GM23338 (cell line): ENCODE measurements at regions not wholly inside any gene's neighbourhood (a gene's known extent, or its start where the extent isn't known, plus 50 kb on each side); places are given as distances from the start of the nearest gene placed in this dataset.

Experiments used
- ATAC-seq: fragments of 200-7000 bp; cut with Tn5 transposase; 3 replicates; pipeline ENCODE4 v1.9.1; 2020
- DNase-seq: peaks from one replicate; pipeline ENCODE4 v3.0.0-alpha.2; 2015; ENCODE audit warnings: low spot score
- H2AFZ ChIP-seq: fragments of 200-600 bp; sonication (generic); 2 replicates; pipeline ENCODE4 v1.8.0; 2016; ENCODE audit warnings: antibody characterized with exemption, mild to moderate bottlenecking, moderate library complexity
- H3F3A ChIP-seq: fragments of 200-600 bp; sonication (generic); replicated peaks from 2 replicates; pipeline ENCODE4 v1.8.0; 2017; ENCODE audit warnings: antibody characterized with exemption, mixed run types, low read depth
- H3K27ac ChIP-seq: fragments of 200-600 bp; sonication (generic); 2 replicates; pipeline ENCODE4 v1.6.1; 2016; ENCODE audit warnings: low read depth
- H3K27me3 ChIP-seq: fragments of 200-600 bp; sonication (generic); 2 replicates; pipeline ENCODE4 v1.8.0; 2016; ENCODE audit warnings: mild to moderate bottlenecking, mixed run types, moderate library complexity; ENCODE audit not compliant: insufficient read depth
- H3K36me3 ChIP-seq: fragments of 200-600 bp; sonication (generic); 2 replicates; pipeline ENCODE4 v1.8.0; 2016; ENCODE audit warnings: mild to moderate bottlenecking; ENCODE audit not compliant: insufficient read depth
- H3K4me1 ChIP-seq: fragments of 200-600 bp; sonication (generic); 2 replicates; pipeline ENCODE4 v1.8.0; 2016; ENCODE audit warnings: mild to moderate bottlenecking, moderate library complexity; ENCODE audit not compliant: insufficient read depth
- H3K4me2 ChIP-seq: fragments of 200-600 bp; sonication (generic); 2 replicates; pipeline ENCODE4 v1.7.1; 2017; ENCODE audit warnings: mixed run types
- H3K4me3 ChIP-seq: fragments of 200-600 bp; sonication (generic); 2 replicates; pipeline ENCODE4 v1.6.1; 2016; ENCODE audit warnings: mixed run types
- H3K79me2 ChIP-seq: fragments of 200-600 bp; sonication (generic); replicated peaks from 2 replicates; pipeline ENCODE4 v1.8.0; 2017; ENCODE audit warnings: mild to moderate bottlenecking; ENCODE audit not compliant: insufficient read depth
- H3K9me2 ChIP-seq: fragments of 200-600 bp; sonication (generic); 2 replicates; pipeline ENCODE4 v1.8.0; 2017; ENCODE audit not compliant: insufficient read depth
- H4K20me1 ChIP-seq: fragments of 200-600 bp; sonication (generic); replicated peaks from 2 replicates; pipeline ENCODE4 v1.8.0; 2017; ENCODE audit warnings: mild to moderate bottlenecking; ENCODE audit not compliant: insufficient read depth
- H3K27ac Mint-ChIP-seq: 2 replicates; pipeline ENCODE4 v1.8.0; 2020; ENCODE audit warnings: inconsistent platforms, mild to moderate bottlenecking, moderate library complexity, mixed read lengths
- H3K27me3 Mint-ChIP-seq: 3 replicates; pipeline ENCODE4 v1.8.0; 2022; ENCODE audit warnings: low read depth, mild to moderate bottlenecking, moderate library complexity, mixed read lengths, inconsistent platforms; ENCODE audit not compliant: insufficient read depth, poor library complexity
- H3K36me3 Mint-ChIP-seq: 3 replicates; pipeline ENCODE4 v1.8.0; 2021; ENCODE audit warnings: low read depth, mild to moderate bottlenecking, inconsistent platforms, moderate library complexity, mixed read lengths
- H3K4me1 Mint-ChIP-seq: 3 replicates; pipeline ENCODE4 v1.8.0; 2020; ENCODE audit warnings: mild to moderate bottlenecking, inconsistent platforms, mixed read lengths
- H3K4me3 Mint-ChIP-seq: 3 replicates; pipeline ENCODE4 v1.8.0; 2021; ENCODE audit warnings: moderate library complexity, mild to moderate bottlenecking, inconsistent platforms, mixed read lengths
- H3K9me3 Mint-ChIP-seq: 3 replicates; pipeline ENCODE4 v1.8.0; 2020; ENCODE audit warnings: moderate library complexity, mild to moderate bottlenecking, inconsistent platforms, mixed read lengths
- CREB1 ChIP-seq: fragments of 250-450 bp; sonication (Bioruptor Pico); IDR thresholded peaks from 2 replicates; pipeline ENCODE4 v1.5.0; 2020; ENCODE audit warnings: low read depth, mild to moderate bottlenecking, moderate library complexity
- JUNB ChIP-seq: IDR thresholded peaks from one replicate; pipeline ENCODE4 v1.6.1; 2016; ENCODE audit warnings: antibody characterized with exemption; ENCODE audit not compliant: unreplicated experiment
- POLR2AphosphoS5 ChIP-seq: IDR thresholded peaks from 2 replicates; pipeline ENCODE4 v1.6.1; 2016; ENCODE audit warnings: antibody characterized with exemption, low read depth
- ZNF331 ChIP-seq: fragments of 250-450 bp; sonication (Bioruptor Pico); IDR thresholded peaks from 2 replicates; pipeline ENCODE4 v1.5.0; 2020; ENCODE audit warnings: low read depth, mild to moderate bottlenecking, moderate library complexity
- TF ChIP-seq, protein P1 (sequence below), 2 experiments: fragments of 200-600 bp in 1 of 2; sonication (generic) in 1 of 2; conservative IDR thresholded peaks; 2 replicates each; pipeline versions ENCODE4 v1.5.1 to v1.6.1; 2016 to 2017; ENCODE audit warnings: antibody characterized with exemption in 2 of 2, low read depth in 2 of 2, mild to moderate bottlenecking in 2 of 2, moderate library complexity in 1 of 2
- TF ChIP-seq, protein P2 (sequence below): IDR thresholded peaks from 2 replicates; pipeline ENCODE4 v1.6.1; 2016; ENCODE audit warnings: antibody characterized with exemption
- TF ChIP-seq, protein P3 (sequence below): fragments of 250-450 bp; sonication (Bioruptor Pico); IDR thresholded peaks from 2 replicates; pipeline ENCODE4 v1.5.0; 2020; ENCODE audit warnings: mild to moderate bottlenecking, moderate library complexity

DNA sequence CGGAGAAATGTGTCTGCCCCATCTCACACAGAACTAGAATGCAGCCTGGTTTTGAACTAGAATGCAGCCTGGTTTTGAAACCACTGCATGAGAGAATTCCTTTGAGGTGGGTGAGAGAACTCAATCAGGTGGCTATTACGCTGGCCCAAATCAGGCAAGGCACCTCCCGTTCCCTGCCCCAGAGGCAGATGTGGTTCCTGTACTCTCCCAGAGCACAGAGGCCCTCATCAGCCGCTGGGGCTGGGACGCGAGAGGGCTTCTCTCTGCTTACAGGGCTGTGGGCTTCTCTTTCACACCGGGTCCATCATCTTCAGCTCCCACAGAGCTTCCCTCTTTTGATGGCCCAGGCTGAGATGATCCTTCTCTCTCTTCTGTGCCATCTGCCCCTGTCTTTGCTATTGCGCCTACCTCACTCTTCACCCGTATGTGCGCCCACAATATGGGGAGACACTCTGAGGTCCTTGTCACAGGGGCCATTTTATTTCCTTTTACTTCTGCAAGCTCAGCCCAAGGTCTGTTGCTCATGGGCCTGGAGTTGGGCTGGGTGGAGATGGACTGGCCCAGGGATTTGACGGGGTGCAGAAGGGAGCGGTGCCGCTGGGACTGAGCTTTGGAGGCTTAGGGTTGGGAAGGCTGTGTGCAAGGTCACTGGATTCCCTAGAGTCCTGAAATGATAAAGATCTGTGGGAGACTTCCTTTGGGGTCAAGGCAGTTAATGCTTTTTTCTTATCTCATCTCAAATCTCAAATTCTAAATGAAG lies 84.4 kb upstream of the HS6ST1 start:
- Histone ChIP-seq H3K36me3 (no peaks in the 10 kb centered on the region), H3K27me3 (no peaks in the 10 kb centered on the region), H3F3A (no peaks in the 10 kb centered on the region), H4K20me1 (no peaks in the 10 kb centered on the region), H3K4me3 (no peak overlapping the region), H2AFZ (no peak overlapping the region), H3K4me2 (no peak overlapping the region), H3K9me2 (no peaks in the 10 kb centered on the region), H3K79me2 (no peaks in the 10 kb centered on the region), H3K4me1 (peaks cover 14% of the 10 kb centered on the region), H3K27ac (no peak overlapping the region)
- TF ChIP-seq, protein P1, sequence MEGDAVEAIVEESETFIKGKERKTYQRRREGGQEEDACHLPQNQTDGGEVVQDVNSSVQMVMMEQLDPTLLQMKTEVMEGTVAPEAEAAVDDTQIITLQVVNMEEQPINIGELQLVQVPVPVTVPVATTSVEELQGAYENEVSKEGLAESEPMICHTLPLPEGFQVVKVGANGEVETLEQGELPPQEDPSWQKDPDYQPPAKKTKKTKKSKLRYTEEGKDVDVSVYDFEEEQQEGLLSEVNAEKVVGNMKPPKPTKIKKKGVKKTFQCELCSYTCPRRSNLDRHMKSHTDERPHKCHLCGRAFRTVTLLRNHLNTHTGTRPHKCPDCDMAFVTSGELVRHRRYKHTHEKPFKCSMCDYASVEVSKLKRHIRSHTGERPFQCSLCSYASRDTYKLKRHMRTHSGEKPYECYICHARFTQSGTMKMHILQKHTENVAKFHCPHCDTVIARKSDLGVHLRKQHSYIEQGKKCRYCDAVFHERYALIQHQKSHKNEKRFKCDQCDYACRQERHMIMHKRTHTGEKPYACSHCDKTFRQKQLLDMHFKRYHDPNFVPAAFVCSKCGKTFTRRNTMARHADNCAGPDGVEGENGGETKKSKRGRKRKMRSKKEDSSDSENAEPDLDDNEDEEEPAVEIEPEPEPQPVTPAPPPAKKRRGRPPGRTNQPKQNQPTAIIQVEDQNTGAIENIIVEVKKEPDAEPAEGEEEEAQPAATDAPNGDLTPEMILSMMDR (conservative IDR thresholded peaks at IDR 0.05; ENCODE audit: low read depth in 2 of 2) = no peak
- Mint-ChIP-seq H3K27me3 (peaks cover 16% of the 10 kb centered on the region), H3K27ac (no peak overlapping the region), H3K4me3 (no peak overlapping the region), H3K4me1 (peaks cover 20% of the 10 kb centered on the region), H3K36me3 (peaks cover 4% of the 10 kb centered on the region; the same call in 1 of the 3 replicates), H3K9me3 (peaks cover 3% of the 10 kb centered on the region; the same call in 1 of the 3 replicates)
- no peak for ATAC-seq
- no peak for DNase-seq

DNA sequence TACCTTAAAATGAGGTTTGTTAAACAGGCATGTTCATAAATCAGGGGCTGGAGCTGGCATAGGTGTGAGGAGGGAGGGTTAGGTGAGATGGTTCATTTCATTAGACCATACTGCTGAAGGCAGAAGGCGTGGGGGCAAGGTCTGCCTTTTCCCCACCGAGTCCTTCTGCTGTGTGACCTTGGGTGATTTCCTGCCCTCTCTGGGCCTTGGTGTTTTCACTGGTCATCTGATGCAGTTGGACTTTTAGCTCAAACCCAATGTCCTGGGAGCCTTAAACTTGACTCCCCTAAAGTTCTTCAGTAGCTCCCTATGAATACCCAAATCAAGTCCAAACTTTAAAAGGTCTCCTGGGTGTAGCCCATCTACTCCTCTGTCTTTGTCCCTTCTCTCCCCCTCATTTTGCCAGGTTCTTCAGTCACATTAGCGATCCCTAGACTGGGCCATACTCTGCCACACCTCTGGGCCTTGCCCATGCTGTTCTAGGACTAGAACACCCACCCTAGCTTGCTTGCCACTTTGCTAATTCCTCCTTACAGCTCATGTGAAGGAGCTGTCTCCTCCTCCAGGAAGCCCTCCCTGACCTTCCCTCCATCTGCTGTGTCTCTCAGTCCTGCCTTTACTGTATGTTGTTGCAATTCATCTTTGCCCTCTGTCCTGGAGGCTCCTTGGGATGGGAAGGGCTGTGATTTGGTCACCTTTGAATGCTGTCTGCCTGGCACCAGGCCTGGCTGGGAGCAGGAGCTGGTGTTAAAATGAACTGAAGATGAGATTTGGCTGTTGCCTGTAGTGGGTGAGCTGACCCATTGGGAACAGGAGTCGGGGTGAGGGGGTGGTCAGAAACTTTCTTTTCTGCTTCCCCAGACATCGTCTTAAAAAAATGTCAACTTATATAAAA lies 85.4 kb upstream of the HS6ST1 start:
- no peaks in the 10 kb centered on the region for H3K9me2 ChIP-seq
- H3K27me3 Mint-ChIP-seq = peaks cover 22% of the 10 kb centered on the region
- H3K36me3 Mint-ChIP-seq = no peaks in the 10 kb centered on the region
- DNase-seq (no peak), ATAC-seq (no peak)
- peaks cover 3% of the 10 kb centered on the region; the same call in 1 of the 3 replicates for H3K9me3 Mint-ChIP-seq
- H2AFZ ChIP-seq = no peak overlapping the region
- no peaks in the 10 kb centered on the region for H4K20me1 ChIP-seq
- no peaks in the 10 kb centered on the region for H3F3A ChIP-seq
- no peaks in the 10 kb centered on the region for H3K36me3 ChIP-seq
- no peak overlapping the region for H3K27ac ChIP-seq
- no peaks in the 10 kb centered on the region for H3K79me2 ChIP-seq
- H3K4me1 ChIP-seq = peaks cover 19% of the 10 kb centered on the region
- H3K4me3 ChIP-seq = no peak overlapping the region
- H3K4me2 ChIP-seq = no peak overlapping the region
- no peak overlapping the region for H3K27ac Mint-ChIP-seq
- peaks cover 27% of the 10 kb centered on the region for H3K4me1 Mint-ChIP-seq
- H3K4me3 Mint-ChIP-seq = no peak overlapping the region
- no peaks in the 10 kb centered on the region for H3K27me3 ChIP-seq
- TF ChIP-seq, protein P2, sequence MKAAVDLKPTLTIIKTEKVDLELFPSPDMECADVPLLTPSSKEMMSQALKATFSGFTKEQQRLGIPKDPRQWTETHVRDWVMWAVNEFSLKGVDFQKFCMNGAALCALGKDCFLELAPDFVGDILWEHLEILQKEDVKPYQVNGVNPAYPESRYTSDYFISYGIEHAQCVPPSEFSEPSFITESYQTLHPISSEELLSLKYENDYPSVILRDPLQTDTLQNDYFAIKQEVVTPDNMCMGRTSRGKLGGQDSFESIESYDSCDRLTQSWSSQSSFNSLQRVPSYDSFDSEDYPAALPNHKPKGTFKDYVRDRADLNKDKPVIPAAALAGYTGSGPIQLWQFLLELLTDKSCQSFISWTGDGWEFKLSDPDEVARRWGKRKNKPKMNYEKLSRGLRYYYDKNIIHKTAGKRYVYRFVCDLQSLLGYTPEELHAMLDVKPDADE = no peak
- TF ChIP-seq, protein P1 (conservative IDR thresholded peaks at IDR 0.05; ENCODE audit: low read depth in 2 of 2) = no peak
- TF ChIP-seq, protein P3, sequence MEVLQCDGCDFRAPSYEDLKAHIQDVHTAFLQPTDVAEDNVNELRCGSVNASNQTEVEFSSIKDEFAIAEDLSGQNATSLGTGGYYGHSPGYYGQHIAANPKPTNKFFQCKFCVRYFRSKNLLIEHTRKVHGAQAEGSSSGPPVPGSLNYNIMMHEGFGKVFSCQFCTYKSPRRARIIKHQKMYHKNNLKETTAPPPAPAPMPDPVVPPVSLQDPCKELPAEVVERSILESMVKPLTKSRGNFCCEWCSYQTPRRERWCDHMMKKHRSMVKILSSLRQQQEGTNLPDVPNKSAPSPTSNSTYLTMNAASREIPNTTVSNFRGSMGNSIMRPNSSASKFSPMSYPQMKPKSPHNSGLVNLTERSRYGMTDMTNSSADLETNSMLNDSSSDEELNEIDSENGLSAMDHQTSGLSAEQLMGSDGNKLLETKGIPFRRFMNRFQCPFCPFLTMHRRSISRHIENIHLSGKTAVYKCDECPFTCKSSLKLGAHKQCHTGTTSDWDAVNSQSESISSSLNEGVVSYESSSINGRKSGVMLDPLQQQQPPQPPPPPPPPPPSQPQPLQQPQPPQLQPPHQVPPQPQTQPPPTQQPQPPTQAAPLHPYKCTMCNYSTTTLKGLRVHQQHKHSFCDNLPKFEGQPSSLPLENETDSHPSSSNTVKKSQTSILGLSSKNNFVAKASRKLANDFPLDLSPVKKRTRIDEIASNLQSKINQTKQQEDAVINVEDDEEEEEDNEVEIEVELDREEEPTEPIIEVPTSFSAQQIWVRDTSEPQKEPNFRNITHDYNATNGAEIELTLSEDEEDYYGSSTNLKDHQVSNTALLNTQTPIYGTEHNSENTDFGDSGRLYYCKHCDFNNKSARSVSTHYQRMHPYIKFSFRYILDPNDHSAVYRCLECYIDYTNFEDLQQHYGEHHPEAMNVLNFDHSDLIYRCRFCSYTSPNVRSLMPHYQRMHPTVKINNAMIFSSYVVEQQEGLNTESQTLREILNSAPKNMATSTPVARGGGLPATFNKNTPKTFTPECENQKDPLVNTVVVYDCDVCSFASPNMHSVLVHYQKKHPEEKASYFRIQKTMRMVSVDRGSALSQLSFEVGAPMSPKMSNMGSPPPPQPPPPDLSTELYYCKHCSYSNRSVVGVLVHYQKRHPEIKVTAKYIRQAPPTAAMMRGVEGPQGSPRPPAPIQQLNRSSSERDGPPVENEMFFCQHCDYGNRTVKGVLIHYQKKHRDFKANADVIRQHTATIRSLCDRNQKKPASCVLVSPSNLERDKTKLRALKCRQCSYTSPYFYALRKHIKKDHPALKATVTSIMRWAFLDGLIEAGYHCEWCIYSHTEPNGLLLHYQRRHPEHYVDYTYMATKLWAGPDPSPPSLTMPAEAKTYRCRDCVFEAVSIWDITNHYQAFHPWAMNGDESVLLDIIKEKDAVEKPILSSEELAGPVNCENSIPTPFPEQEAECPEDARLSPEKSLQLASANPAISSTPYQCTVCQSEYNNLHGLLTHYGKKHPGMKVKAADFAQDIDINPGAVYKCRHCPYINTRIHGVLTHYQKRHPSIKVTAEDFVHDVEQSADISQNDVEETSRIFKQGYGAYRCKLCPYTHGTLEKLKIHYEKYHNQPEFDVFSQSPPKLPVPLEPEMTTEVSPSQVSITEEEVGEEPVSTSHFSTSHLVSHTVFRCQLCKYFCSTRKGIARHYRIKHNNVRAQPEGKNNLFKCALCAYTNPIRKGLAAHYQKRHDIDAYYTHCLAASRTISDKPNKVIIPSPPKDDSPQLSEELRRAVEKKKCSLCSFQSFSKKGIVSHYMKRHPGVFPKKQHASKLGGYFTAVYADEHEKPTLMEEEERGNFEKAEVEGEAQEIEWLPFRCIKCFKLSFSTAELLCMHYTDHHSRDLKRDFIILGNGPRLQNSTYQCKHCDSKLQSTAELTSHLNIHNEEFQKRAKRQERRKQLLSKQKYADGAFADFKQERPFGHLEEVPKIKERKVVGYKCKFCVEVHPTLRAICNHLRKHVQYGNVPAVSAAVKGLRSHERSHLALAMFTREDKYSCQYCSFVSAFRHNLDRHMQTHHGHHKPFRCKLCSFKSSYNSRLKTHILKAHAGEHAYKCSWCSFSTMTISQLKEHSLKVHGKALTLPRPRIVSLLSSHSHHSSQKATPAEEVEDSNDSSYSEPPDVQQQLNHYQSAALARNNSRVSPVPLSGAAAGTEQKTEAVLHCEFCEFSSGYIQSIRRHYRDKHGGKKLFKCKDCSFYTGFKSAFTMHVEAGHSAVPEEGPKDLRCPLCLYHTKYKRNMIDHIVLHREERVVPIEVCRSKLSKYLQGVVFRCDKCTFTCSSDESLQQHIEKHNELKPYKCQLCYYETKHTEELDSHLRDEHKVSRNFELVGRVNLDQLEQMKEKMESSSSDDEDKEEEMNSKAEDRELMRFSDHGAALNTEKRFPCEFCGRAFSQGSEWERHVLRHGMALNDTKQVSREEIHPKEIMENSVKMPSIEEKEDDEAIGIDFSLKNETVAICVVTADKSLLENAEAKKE (CRISPR knock-in tag) = no peak
- TF ChIP-seq ZNF331 (CRISPR knock-in tag) (no peak), POLR2AphosphoS5 (no peak), JUNB (no peak), CREB1 (CRISPR knock-in tag) (no peak)
